ENCODE measurements at regions not wholly inside any gene's neighbourhood (a gene's known extent, or its start where the extent isn't known, plus 50 kb on each side); places are given as distances from the start of the nearest gene placed in this dataset.

DNA sequence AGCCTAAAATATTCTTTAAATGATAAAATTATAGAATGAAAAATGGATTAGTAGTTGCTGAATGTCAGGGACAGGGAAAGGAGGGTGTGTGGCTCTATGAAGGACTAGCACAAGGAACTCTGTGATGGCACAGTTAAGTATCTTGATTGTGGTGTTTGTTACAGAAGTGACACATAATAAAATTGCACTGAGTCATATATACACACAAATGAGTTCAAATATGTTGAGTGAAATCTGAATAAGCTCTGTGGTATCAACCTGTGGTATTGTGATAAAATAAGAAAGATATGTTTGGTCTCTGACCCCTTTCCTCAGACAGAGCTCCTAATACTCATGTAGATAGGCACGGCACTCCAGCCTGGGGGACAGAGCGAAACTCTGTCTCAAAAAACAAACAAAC lies 181.5 kb upstream of the TRIM24 start:
- peaks cover 10% of the 10 kb centered on the region for H3K4me1 Mint-ChIP-seq (ENCODE audit: low read depth, unreplicated experiment)
- no peak for FAIRE-seq
- no peak for TF ChIP-seq EZH2 (IDR thresholded peaks at IDR 0.05; ENCODE audit: insufficient read depth, low read length)
- no peak for TF ChIP-seq CTCF (IDR thresholded peaks at IDR 0.05; ENCODE audit: insufficient read depth, low read depth, low read length)
- Histone ChIP-seq H3K27me3 (ENCODE audit: insufficient read depth, low read length) (no peaks in the 10 kb centered on the region), H4K20me1 (ENCODE audit: insufficient read depth, low read length) (no peaks in the 10 kb centered on the region), H3K9ac (ENCODE audit: low read length) (no peak overlapping the region), H3K27ac (ENCODE audit: low read depth, low read length) (no peak overlapping the region), H3K4me3 (ENCODE audit: insufficient read depth, low read depth, low read length) (no peak overlapping the region), H2AFZ (ENCODE audit: low read depth, low read length) (no peak overlapping the region), H3K9me3 (ENCODE audit: insufficient read depth, low read depth, low read length) (no peaks in the 10 kb centered on the region), H3K4me2 (ENCODE audit: low read length) (no peak overlapping the region), H3K36me3 (ENCODE audit: insufficient read depth, low read length) (no peaks in the 10 kb centered on the region), H3K4me1 (ENCODE audit: insufficient read depth, low read length) (no peaks in the 10 kb centered on the region), H3K79me2 (ENCODE audit: insufficient read depth, low read length) (no peaks in the 10 kb centered on the region)
- DNase-seq (ENCODE audit: low read depth): peak; percentile 40
- H3K27ac Mint-ChIP-seq (ENCODE audit: unreplicated experiment): no peak overlapping the region
- no peaks in the 10 kb centered on the region for H3K36me3 Mint-ChIP-seq (ENCODE audit: low read depth, unreplicated experiment)
- no peak overlapping the region for H3K4me3 Mint-ChIP-seq (ENCODE audit: unreplicated experiment)
- no peaks in the 10 kb centered on the region for H3K9me3 Mint-ChIP-seq (ENCODE audit: unreplicated experiment)
- no peaks in the 10 kb centered on the region for H3K27me3 Mint-ChIP-seq (ENCODE audit: low read depth, unreplicated experiment)

- H3K36me3 Mint-ChIP-seq (ENCODE audit: low read depth, unreplicated experiment): no peaks in the 10 kb centered on the region
These were observed 177.1 kb upstream of the TRIM24 start for GRCh38 chr7:138282997-138283396.

More at GRCh38 chr7:138282997-138283396, 177.1 kb upstream of the TRIM24 start:
- no peak overlapping the region for H3K4me3 ChIP-seq (ENCODE audit: insufficient read depth, low read depth, low read length)
- no peak for FAIRE-seq
- no peak overlapping the region for H3K4me2 ChIP-seq (ENCODE audit: low read length)
- Mint-ChIP-seq H3K9me3 (ENCODE audit: unreplicated experiment) (no peaks in the 10 kb centered on the region), H3K27me3 (ENCODE audit: low read depth, unreplicated experiment) (no peaks in the 10 kb centered on the region), H3K4me1 (ENCODE audit: low read depth, unreplicated experiment) (peaks cover 10% of the 10 kb centered on the region), H3K4me3 (ENCODE audit: unreplicated experiment) (no peak overlapping the region), H3K27ac (ENCODE audit: unreplicated experiment) (peak overlapping the region; percentile 86)
- no peaks in the 10 kb centered on the region for H4K20me1 ChIP-seq (ENCODE audit: insufficient read depth, low read length)
- H2AFZ ChIP-seq (ENCODE audit: low read depth, low read length): no peak overlapping the region
- no peaks in the 10 kb centered on the region for H3K9me3 ChIP-seq (ENCODE audit: insufficient read depth, low read depth, low read length)
- H3K36me3 ChIP-seq (ENCODE audit: insufficient read depth, low read length): no peaks in the 10 kb centered on the region
- peak overlapping the region; percentile 36 for H3K27ac ChIP-seq (ENCODE audit: low read depth, low read length)
- no peaks in the 10 kb centered on the region for H3K27me3 ChIP-seq (ENCODE audit: insufficient read depth, low read length)
- TF ChIP-seq CTCF (IDR thresholded peaks at IDR 0.05; ENCODE audit: insufficient read depth, low read depth, low read length): no peak
- no peak for TF ChIP-seq EZH2 (IDR thresholded peaks at IDR 0.05; ENCODE audit: insufficient read depth, low read length)
- no peak for DNase-seq (ENCODE audit: low read depth)
- H3K4me1 ChIP-seq (ENCODE audit: insufficient read depth, low read length): no peaks in the 10 kb centered on the region
- no peak overlapping the region for H3K9ac ChIP-seq (ENCODE audit: low read length)
- H3K79me2 ChIP-seq (ENCODE audit: insufficient read depth, low read length): no peaks in the 10 kb centered on the region

All from astrocyte (in vitro differentiated cells and primary cell).